ENCODE measurements at regions not wholly inside any gene's neighbourhood (a gene's known extent, or its start where the extent isn't known, plus 50 kb on each side); places are given as distances from the start of the nearest gene placed in this dataset.

DNA sequence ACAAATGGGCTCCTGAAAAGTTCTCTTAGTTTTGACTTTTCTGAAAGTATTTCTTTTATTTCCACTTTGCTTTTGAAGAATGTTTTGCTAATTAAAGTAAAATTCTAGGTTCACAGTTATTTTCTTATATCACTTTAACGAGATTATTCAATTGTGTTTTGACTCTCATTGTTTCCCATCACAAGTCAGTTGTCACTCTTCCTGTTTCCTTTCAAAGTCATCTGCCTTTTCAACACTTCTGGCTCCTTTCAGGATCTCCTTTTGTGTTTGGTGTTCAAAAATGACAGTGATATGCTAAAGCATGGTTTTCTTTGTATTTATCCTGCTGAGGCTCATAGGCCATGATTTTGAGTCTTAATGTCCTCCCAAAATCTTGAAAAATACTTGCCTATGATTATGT is 235.4 kb upstream of the TAS2R1 start:
- TF ChIP-seq EZH2 (IDR thresholded peaks at IDR 0.05) (no peak), EZH2phosphoT487 (IDR thresholded peaks at IDR 0.05) (no peak)
- TF ChIP-seq, protein P1, sequence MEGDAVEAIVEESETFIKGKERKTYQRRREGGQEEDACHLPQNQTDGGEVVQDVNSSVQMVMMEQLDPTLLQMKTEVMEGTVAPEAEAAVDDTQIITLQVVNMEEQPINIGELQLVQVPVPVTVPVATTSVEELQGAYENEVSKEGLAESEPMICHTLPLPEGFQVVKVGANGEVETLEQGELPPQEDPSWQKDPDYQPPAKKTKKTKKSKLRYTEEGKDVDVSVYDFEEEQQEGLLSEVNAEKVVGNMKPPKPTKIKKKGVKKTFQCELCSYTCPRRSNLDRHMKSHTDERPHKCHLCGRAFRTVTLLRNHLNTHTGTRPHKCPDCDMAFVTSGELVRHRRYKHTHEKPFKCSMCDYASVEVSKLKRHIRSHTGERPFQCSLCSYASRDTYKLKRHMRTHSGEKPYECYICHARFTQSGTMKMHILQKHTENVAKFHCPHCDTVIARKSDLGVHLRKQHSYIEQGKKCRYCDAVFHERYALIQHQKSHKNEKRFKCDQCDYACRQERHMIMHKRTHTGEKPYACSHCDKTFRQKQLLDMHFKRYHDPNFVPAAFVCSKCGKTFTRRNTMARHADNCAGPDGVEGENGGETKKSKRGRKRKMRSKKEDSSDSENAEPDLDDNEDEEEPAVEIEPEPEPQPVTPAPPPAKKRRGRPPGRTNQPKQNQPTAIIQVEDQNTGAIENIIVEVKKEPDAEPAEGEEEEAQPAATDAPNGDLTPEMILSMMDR (IDR thresholded peaks at IDR 0.05) = no peak
- no peak overlapping the region for H3K4me3 ChIP-seq
- peaks cover 3% of the 10 kb centered on the region for H3K9me3 ChIP-seq (ENCODE audit: low read depth)
- no peak overlapping the region for H3K27ac Mint-ChIP-seq
- no peaks in the 10 kb centered on the region for H3K4me1 ChIP-seq
- DNase-seq (ENCODE audit: low spot score) = no peak
- H3K9ac ChIP-seq = no peak overlapping the region
- no peak overlapping the region for H3K4me2 ChIP-seq
- no peaks in the 10 kb centered on the region for H3K27me3 Mint-ChIP-seq (ENCODE audit: insufficient read depth, low read depth)
- H3K36me3 Mint-ChIP-seq = peaks cover 2% of the 10 kb centered on the region
- no peaks in the 10 kb centered on the region for H4K20me1 ChIP-seq (ENCODE audit: low read depth)
- no peak overlapping the region for H3K4me3 Mint-ChIP-seq
- no peaks in the 10 kb centered on the region for H3K36me3 ChIP-seq
- H3K4me1 Mint-ChIP-seq = peaks cover 8% of the 10 kb centered on the region
- H3K27me3 ChIP-seq = no peaks in the 10 kb centered on the region
- H3F3A ChIP-seq (ENCODE audit: low read depth) = no peaks in the 10 kb centered on the region
- H3K79me2 ChIP-seq (ENCODE audit: low read depth) = no peaks in the 10 kb centered on the region
- H3K9me3 Mint-ChIP-seq = peaks cover 37% of the 10 kb centered on the region
- H2AFZ ChIP-seq (replicated peaks) = no peak overlapping the region
- no peak overlapping the region for H3K27ac ChIP-seq

DNA sequence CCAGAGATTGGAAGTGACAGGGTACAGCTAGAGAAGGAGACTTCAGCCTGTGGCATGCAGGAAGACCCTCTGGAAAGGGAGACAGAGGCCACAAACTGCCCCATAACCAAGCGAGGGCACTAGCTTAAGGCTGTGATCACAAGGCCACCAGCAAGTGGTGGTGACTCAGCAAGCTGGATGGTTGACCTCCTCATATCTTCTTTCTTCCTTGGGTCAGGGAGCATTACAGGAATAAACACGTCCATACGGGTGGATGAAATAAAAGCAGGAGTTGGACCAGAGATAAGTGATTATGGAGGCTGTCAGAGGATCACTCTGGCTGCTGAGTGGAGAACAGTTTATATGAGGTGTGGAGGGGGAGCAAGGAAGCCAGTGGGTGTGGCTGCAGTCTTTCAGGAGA is 234.6 kb upstream of the TAS2R1 start:
- Histone ChIP-seq H3K27ac (no peak overlapping the region), H2AFZ (replicated peaks) (no peak overlapping the region), H3K4me1 (no peaks in the 10 kb centered on the region), H3K36me3 (no peaks in the 10 kb centered on the region), H4K20me1 (ENCODE audit: low read depth) (no peaks in the 10 kb centered on the region), H3K4me2 (no peak overlapping the region), H3K9ac (no peak overlapping the region), H3K27me3 (no peaks in the 10 kb centered on the region), H3K4me3 (no peak overlapping the region), H3F3A (ENCODE audit: low read depth) (no peaks in the 10 kb centered on the region), H3K79me2 (ENCODE audit: low read depth) (no peaks in the 10 kb centered on the region), H3K9me3 (ENCODE audit: low read depth) (peaks cover 3% of the 10 kb centered on the region)
- no peak overlapping the region for H3K27ac Mint-ChIP-seq
- H3K4me3 Mint-ChIP-seq = no peak overlapping the region
- H3K4me1 Mint-ChIP-seq = peaks cover 8% of the 10 kb centered on the region
- DNase-seq (ENCODE audit: low spot score) = no peak
- H3K27me3 Mint-ChIP-seq (ENCODE audit: insufficient read depth, low read depth) = no peaks in the 10 kb centered on the region
- H3K36me3 Mint-ChIP-seq = peaks cover 2% of the 10 kb centered on the region
- H3K9me3 Mint-ChIP-seq = peaks cover 36% of the 10 kb centered on the region
- TF ChIP-seq EZH2 (IDR thresholded peaks at IDR 0.05) = no peak
- TF ChIP-seq, protein P1 (IDR thresholded peaks at IDR 0.05) = no peak
- TF ChIP-seq EZH2phosphoT487 (IDR thresholded peaks at IDR 0.05) = no peak

DNA sequence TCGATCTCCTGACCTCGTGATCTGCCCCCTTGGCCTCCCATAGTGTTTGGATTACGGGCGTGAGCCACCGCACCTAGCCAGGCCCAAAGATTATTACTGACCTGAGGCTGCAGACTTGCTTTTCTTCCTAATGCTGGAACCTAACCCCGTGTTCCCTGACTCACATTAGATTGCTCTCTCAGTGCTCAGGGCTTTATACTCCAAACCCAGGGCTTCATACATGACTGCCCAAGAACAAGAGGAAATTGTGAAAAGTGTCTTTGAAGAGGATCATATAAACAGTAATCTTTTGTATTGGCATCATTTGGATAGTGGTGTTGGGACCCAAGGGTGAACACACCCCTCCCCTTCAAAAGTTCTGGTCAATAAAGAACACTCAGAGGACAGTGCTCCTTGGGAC is 233.3 kb upstream of the TAS2R1 start:
- Histone ChIP-seq H3K9ac (no peak overlapping the region), H3K27me3 (no peaks in the 10 kb centered on the region), H3K4me3 (no peak overlapping the region), H3K36me3 (no peaks in the 10 kb centered on the region), H3K4me2 (no peak overlapping the region), H3K4me1 (no peaks in the 10 kb centered on the region), H3F3A (ENCODE audit: low read depth) (no peaks in the 10 kb centered on the region), H4K20me1 (ENCODE audit: low read depth) (no peaks in the 10 kb centered on the region), H3K79me2 (ENCODE audit: low read depth) (no peaks in the 10 kb centered on the region), H3K27ac (no peak overlapping the region), H2AFZ (replicated peaks) (no peak overlapping the region), H3K9me3 (ENCODE audit: low read depth) (peaks cover 3% of the 10 kb centered on the region)
- Mint-ChIP-seq H3K4me1 (peaks cover 8% of the 10 kb centered on the region), H3K4me3 (no peak overlapping the region), H3K9me3 (peaks cover 26% of the 10 kb centered on the region), H3K27me3 (ENCODE audit: insufficient read depth, low read depth) (no peaks in the 10 kb centered on the region), H3K27ac (no peak overlapping the region), H3K36me3 (no peaks in the 10 kb centered on the region)
- no peak for DNase-seq (ENCODE audit: low spot score)
- no peak for TF ChIP-seq EZH2phosphoT487 (IDR thresholded peaks at IDR 0.05)
- no peak for TF ChIP-seq EZH2 (IDR thresholded peaks at IDR 0.05)
- TF ChIP-seq, protein P1 (IDR thresholded peaks at IDR 0.05) = no peak

All from neural progenitor cell (in vitro differentiated cells).